Stimulated activated CD8-positive, alpha-beta memory T cell treated with anti-CD3 and anti-CD28 coated beads, Interleukin-2, amount 100 ng/mL, for 1 hour (primary cell): ENCODE measurements at regions not wholly inside any gene's neighbourhood (a gene's known extent, or its start where the extent isn't known, plus 50 kb on each side); places are given as distances from the start of the nearest gene placed in this dataset.
"Not testable (repeated sequence)": the region's sequence is repeated elsewhere in the genome, so short reads cannot be mapped to it uniquely, and the experiment has no call there.

Experiments
- DNase-seq, 2 donors: peaks; one replicate each; pipeline ENCODE4 v3.0.0-alpha.2; 2020; ENCODE audit warnings: low read depth in 2 of 2

DNA sequence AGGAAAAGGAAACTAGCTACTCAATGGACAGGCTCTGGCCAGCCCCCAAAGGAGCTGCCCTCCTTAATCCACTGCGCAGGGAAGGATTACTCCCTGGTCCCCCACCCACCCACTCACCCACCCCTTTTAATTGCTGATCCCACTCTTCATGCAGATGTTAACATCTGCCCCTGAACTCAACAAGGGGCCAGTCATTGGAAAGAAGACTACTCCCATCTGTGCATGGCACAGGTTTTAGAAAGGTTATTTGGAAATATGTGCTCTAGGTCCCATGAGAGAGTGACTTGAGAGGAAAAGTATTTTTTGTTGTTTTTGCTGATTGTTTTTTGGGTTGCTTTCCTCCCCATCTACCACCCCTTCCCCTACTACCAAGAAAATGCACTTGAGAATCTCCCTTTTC is 94.4 kb upstream of the FGGY start:
- no peak for DNase-seq

DNA sequence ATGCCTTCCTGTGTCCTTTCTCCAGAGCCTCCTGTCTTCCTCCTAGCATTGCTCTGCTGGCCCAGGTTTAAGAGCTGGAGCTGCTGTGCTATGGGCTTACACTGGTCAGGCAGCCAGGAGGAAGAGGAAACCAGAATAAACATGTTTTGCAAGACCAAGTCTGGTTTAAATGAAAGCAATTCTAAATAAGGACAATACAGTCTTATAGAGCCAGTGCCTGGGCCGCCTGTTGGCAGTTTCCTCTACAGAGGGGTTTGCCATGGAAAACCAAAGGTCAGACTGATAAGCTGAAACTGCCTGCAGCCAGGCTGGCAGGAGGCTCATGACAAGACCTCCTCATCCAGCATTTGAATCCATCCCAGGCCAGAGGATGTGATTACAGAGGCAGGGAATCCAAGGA is 92.9 kb upstream of the FGGY start:
- no peak for DNase-seq

DNA sequence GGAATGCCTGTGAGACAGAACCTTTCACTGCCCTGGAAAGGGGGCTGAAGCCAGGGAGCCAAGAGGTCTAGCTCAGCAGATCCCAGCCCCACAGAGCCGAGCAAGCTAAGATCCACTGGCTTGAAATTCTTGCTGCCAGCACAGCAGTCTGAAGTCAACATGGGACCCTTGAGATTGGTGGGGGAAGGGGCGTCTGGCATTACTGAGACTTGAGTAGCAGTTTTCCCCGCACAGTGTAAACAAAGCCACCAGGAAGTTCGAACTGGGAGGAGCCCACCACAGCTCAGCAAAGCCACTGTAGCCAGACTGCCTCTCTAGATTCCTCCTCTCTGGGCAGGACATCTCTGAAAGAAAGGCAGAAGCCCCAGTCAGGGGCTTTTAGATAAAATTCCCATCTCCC is 90.3 kb upstream of the FGGY start:
- not testable (repeated sequence) for DNase-seq

DNA sequence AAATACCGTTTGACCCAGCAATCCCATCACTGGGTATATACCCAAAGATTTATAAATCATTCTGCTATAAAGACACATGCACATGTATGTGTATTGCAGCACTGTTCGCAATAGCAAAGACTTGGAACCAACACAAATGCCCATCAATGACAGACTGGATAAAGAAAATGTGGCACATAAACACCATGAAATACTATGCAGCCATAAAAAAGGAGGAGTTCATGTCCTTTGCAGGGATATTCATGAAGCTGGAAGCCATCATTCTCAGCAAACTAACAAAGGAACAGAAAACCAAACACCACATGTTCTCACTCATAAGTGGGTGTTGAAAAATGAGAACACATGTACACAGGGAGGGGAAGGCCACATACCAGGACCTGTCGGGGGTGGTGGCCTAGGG is 86.5 kb upstream of the FGGY start:
- DNase-seq: not testable (repeated sequence)

DNA sequence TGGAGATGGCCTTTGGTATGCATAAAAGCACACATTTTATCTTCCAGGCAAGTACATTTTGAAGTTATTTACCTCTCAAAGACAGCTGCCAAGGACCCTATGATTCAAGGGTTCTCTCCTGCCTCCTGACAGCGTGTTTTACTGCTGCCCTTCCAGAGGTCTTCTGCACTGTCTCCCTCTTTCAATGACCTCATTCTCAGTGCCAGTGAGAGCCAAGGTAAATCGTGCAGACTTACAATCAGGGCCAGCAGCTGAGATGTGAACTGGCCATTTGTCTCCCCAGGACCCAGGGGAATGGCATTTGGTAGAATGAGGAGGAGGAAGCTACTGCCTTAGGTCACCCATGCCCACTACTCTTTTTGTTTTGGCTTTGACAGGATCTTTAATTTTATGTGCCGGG is 84.2 kb upstream of the FGGY start:
- no peak for DNase-seq

DNA sequence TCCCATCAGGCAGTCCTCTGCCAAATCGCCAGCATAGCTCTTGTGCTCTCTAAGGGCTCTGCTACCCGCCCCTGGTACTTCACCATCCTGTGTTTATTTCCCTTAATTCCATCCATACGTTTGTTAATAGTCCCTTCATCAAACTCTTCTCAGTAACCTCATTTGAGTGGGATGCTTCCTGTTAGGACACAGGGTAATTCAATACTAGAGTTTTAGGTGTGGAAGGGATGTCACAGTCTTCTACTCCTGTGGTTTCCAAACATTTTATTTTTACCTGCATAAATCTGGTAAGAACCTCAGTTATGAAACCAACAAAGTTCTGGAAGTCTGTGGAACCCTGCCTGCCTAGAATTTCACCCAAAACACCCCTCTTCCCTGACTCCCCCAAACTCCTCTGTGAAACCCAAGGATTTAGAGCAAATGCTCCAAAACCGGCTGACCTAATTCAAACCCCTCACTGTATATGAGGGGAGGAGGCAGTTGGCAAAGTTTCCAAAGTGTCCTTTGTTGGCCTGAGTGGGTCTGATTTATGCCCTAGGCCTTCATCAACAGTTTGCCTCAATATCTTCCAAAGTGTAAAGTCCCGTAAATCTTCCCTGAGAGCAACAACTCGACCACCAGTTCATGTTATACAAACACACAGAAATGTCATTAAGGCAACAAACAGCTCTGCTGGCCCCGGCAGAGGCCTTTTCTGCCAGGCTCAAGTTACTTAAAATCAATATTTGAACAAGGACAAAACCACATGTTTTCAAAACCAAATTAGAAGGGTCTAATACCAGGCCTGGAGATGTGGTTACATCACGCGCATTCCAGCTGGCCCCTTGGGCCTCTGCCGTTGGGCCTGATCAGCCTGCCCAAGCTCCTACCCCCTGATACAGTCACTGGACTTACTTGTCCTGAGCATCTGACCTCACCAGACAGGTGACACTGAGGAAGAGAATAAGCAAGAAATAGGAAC is 82.4 kb upstream of the FGGY start:
- no peak for DNase-seq

DNA sequence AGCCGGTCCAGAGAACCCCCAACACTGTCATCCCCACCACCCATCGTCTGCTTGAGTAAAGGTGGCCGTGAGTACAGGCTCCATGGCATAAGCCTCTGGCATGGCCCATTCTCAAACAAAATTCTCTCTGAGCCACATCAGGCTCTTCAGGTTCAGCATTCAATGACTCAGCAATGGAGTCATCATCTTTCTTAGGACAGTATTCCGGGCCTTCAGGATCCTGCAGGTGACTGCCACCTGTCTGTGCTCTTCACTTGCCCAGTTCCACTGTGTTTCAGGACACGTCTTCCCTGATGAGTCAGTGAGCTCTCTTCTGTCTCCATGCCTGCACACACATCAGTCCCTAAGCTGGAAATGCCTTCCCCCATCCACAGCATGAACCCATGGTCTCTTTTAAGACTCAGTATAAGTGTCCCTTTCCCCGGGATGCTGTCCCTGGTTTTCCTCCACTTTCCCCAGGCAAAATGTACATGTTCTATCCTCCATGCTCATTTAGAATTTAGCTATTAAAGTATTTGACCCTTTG is 81.1 kb upstream of the FGGY start:
- DNase-seq: no peak

DNA sequence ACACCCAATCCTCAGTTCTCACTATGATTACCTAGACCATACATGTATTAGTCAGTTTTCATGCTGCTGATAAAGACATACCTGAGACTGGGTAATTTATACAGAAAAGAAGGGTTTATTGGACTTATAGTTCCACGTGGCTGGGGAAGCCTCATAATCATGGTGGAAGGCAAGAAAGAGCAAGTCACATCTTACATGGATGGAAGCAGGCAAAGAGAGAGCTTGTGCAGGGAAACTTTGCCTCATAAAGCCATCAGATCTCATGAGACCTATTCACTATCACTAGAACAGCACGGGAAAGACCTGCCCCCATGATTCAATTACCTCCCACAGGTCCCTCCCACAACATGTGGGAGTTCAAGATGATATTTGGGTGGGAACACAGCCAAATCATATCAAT is 79.5 kb upstream of the FGGY start:
- not testable (repeated sequence) for DNase-seq

DNA sequence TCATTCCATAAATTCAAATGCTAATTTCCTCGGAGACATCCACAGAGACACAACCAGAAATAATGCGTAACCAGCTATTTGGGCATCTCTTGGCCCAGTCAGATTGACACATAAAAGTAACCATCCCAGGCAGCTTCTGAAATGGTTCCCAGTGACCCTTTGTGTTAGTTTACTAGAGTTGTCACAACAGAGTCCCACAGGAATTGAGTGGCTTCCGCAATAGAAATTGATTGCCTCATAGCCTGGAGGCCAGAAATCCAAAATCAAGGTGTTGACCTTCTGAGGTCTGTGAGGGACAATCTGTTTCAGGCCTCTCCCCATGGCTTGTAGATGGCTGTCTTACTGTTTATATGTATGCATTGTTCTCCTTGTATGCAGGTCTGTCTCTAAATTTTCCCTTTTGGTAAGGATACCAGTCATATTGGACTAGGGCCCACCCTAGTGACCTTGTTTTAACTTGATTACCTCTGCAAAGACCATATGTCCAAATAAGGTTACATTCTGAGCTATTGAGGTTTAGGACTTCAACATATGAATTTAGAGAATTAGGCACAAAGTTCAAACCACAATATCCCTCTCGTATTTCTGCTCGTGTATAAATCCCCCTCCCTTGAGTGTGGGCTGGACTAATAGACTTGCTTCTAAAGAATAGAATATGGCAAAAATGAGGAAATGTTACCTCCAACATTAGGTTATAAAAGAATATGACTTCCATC is 78.2 kb upstream of the FGGY start:
- DNase-seq: no peak

DNA sequence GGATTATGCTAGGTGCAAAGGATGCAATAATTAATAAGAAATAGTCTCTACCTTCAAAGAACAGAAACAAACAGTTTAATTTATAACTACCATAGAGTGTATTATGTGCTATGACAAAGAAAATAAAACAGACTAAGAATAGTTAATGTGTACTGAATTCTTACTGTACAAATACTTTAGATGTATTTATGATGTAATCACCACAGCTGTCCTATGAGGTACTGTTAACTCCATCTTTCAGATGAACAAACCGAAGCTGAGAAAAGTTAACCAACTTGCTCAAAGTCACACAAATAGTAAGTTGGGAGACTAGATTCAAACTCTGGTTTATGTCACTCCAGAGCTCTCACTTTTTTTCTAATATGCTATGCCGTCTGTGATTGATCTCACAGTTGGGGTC is 77.0 kb upstream of the FGGY start:
- DNase-seq: no peak

DNA sequence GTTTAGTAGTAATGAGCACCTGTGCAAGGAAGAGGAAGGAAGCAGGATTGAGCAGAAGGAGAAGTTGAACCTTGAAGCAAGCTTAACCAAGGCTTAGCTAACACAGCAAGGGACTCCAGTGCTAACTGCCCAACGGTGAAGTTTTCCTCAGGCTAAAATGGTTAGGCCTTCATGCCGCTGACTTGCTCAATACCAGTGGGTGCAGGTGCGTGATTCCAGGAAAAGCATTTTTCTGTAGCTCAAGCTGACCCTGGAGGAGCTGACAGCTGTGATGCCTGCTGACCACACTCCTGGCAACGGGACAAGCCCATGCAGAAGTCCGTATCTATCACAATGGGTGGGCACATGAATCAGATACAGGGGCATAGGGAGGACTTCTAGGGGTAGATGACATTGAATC is 76.5 kb upstream of the FGGY start:
- no peak for DNase-seq

DNA sequence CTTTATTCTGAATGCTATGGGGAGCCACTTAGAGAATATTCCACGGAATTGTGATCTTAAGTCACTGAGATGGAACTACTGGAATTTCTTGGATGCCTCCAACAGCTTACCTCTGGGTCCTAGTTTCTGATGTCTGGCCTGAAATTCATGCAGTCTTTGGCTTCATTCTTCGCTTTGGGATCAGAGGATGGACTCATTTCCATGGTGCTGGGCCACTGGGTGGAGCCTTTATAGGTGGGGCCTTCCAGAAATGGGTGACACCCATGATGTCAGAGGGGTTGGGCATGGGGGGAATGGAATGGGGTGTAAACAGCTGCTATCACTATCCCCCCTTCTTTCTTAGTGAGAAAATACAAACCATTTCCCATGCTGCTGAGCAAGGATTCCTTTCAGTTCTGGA is 73.7 kb upstream of the FGGY start:
- DNase-seq: no peak

DNA sequence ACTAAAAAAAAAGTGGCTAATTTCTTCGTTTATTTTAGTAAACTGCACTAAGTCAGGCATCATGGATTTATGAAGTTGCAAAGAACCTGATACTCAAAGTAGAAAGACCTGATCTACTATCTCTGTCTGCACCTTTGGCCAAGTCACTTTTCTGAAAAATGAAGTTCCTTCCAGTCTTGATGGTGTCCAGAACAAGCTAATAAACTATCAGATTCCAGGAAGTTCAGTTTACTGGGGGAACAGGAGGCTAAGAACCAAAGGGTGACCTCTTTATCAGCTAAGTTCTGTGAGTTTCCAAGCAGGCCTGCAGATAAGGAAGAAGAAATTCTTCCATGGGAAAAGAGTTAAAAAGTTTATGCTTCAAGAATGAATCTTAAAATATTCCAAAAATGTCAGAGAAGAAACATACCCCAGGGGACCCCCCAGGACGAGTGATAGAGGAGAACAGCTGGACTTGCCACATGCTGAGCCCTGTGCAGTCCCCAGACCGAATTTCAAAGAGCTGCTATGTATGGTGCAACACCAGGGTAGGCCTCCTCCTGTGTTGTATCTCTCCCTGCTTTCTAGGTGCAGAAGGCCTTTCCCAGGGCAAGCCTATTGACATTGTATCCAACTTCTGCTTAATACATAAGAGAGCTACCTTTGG is 72.8 kb upstream of the FGGY start:
- no peak for DNase-seq

DNA sequence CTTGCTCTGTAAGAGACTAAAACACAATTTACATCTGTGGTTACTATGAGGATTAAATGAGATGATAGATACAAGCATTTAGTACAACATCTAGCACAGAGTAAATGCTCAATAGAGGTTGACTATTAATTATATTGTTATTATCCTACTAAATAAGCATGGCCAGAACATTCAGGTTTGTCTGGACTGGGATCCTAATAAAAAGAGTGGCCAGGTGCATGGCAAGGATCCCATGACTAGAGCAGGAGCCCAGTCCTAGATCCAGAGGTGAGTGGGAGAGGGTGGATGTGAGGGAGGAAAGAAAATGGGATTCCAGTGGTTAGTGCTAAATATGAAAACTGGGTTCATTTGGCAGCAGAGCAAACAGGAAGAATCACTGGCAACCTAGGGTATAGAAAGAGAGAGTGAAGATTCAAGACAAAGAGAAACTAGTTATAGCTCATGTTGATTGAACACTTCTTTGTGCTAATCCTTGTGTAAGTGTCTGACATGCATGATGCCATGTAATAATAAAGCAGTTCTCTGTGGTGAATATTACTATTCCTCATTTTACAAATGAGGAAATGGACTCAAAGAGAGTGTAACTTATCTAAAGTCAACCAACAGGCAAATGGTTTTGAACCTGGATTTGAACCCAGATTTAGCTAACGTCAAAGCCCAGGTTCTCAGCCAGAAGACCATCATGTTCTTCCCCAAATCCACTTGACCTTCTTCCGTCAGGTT is 71.1 kb upstream of the FGGY start:
- no peak for DNase-seq

DNA sequence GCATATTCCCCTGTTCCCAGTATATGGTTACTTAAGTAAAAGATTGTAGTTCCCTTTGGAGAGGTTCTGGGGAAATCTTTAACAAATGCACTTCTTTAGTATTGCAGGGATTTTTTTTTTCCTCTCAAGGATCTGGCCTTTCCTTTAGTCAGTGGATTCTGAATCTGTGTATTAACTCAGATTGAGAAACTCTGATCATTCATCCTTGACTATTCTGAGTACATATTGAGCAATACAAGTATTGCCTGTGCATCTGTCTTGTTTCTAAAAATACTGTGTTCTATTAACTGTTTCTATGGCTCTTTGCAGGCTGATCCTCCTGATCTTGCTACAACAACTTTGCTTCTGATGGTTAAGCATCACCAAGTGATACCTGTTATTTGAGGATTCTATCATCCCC is 67.8 kb upstream of the FGGY start:
- DNase-seq: no peak

DNA sequence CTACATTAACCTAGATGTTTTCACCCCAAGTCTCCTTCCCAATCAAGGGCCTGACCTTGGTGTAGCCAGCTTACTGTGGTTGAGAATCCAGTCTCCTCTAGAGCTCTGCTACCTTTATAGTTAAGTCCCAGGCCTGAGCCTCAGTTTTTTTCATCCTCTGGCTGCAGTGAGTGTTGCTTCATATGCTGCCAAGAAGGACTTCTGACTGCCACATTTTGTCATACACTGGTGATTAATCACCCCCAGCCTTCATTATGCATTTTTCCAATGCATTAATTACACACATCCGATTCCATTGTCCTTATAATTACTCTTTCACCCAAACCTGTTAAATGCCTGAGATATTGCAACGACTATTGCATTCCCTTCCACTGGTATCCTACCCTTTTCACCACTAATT is 66.3 kb upstream of the FGGY start:
- DNase-seq: no peak

DNA sequence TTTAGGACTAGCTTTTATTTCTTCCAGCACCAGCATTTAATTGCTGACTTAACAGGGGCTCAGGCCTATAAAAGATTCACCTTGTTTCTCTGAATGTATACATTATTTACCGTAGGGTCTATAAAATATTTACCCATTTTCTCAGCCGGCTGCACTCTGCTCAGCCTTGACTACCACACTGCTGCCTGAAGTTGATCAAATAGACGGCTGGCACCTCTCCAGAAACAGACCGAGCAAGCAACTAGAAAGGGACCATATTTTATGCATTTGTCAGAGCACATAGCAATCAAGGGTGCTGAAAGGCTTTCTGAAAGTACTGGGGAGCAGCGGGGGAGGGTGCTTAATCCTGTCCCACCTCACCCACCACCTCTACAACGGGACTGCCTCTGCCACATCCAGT is 64.7 kb upstream of the FGGY start:
- no peak for DNase-seq

DNA sequence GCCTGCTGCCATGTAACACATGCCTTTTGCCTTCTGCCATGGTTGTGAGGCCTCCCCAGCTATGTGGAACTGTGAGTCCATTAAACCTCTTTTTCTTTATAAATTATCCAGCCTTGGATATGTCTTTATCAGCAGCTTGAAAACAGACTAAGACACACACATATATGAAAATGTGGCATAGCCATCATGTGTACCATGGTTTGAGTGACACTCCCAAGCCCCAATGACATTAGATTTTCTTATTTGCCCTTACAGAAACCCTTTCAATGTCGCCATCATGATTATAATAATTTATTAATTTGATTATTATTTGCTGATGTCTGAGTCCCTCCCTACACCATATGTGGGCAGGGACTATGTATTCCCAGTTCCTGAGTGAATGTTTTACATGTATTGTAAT is 63.5 kb upstream of the FGGY start:
- no peak for DNase-seq

DNA sequence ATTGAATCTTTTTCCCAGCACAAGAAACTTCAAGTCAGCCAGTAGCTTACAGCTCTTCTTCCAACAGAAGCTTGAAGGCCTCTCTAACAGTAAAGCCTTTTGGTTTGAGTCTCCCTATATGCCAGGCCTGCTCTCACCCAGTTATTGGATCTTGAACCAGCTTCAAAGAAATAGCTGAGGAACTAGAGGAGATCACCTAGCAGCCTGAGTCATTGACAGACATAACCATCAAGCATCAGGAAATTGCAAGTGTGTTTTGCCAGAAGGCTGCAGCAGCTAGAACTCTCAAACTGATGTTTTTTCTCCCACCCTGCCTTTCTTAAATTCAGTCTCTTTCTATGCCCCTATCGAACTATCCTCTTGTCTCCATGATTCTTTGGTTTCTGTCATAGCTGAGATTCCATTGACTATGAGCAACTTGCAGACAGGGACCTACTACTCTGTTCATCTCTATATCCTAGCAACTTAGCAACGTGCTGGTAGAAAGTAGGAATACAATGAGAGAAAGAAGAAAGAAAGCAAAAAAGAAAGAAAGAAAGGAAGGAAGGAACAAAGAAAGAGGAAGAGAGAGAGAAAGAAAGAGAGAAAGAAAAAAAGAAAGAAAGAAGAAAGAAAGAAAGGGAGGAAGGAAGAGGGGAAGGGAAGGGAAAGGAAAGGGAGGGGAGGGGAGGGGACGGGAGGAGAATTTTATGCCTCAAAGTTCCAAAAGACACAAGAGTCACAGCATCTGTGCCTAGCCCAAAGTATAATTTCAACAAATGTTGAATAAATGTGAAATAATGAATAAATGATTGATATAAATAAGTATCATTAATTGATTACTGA is 60.0 kb upstream of the FGGY start:
- no peak for DNase-seq

DNA sequence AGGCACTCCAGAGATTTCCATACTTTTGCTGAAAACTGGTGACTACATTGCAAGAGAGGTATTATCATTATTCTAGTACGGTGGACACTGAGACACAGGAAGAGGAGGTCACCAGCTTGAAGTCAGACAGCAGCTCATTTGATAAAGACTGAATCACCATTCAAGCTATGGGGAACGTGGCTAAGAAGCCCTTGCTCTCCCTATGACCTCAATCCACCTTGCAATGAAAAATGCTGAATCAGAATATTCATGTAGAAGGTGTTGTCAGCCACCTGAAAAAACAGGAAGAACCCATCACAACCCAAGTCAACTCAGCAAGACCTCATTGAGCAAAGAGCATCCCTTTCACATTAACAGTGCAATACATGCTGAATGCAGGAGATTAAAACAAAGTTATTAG is 59.0 kb upstream of the FGGY start:
- no peak for DNase-seq
